ENCODE measurements at regions not wholly inside any gene's neighbourhood (a gene's known extent, or its start where the extent isn't known, plus 50 kb on each side); places are given as distances from the start of the nearest gene placed in this dataset.

- Histone ChIP-seq H3K36me3 (ENCODE audit: control insufficient read depth, insufficient read depth, low read length) (no peaks in the 10 kb centered on the region), H3K27me3 (ENCODE audit: control insufficient read depth, insufficient read depth, low read length) (no peaks in the 10 kb centered on the region), H3K4me3 (ENCODE audit: low read depth, low read length) (no peak overlapping the region)
- TF ChIP-seq CTCF (IDR thresholded peaks at IDR 0.05; ENCODE audit: insufficient read depth, low read length, poor library complexity, severe bottlenecking), result no peak
- no peak for DNase-seq (ENCODE audit: low read depth)
Observed at GRCh38 chr9:28832168-28832770, 1259.0 kb upstream of the C9orf72 start.

GRCh38 chr9:28834156-28834555 lies 1260.9 kb upstream of the C9orf72 start:
- Histone ChIP-seq H3K4me3 (ENCODE audit: low read depth, low read length) (no peak overlapping the region), H3K27me3 (ENCODE audit: control insufficient read depth, insufficient read depth, low read length) (no peaks in the 10 kb centered on the region), H3K36me3 (ENCODE audit: control insufficient read depth, insufficient read depth, low read length) (no peaks in the 10 kb centered on the region)
- TF ChIP-seq CTCF (IDR thresholded peaks at IDR 0.05; ENCODE audit: insufficient read depth, low read length, poor library complexity, severe bottlenecking), result no peak
- DNase-seq (ENCODE audit: low read depth), result no peak

GRCh38 chr9:28839778-28840430 lies 1266.6 kb upstream of the C9orf72 start:
- H3K36me3 ChIP-seq (ENCODE audit: control insufficient read depth, insufficient read depth, low read length), result no peaks in the 10 kb centered on the region
- H3K27me3 ChIP-seq (ENCODE audit: control insufficient read depth, insufficient read depth, low read length), result no peaks in the 10 kb centered on the region
- no peak for TF ChIP-seq CTCF (IDR thresholded peaks at IDR 0.05; ENCODE audit: insufficient read depth, low read length, poor library complexity, severe bottlenecking)
- DNase-seq (ENCODE audit: low read depth), result no peak
- no peak overlapping the region for H3K4me3 ChIP-seq (ENCODE audit: low read depth, low read length)

- Histone ChIP-seq H3K27me3 (ENCODE audit: control insufficient read depth, insufficient read depth, low read length) (no peaks in the 10 kb centered on the region), H3K4me3 (ENCODE audit: low read depth, low read length) (no peak overlapping the region), H3K36me3 (ENCODE audit: control insufficient read depth, insufficient read depth, low read length) (no peaks in the 10 kb centered on the region)
- TF ChIP-seq CTCF (IDR thresholded peaks at IDR 0.05; ENCODE audit: insufficient read depth, low read length, poor library complexity, severe bottlenecking), result no peak
- DNase-seq (ENCODE audit: low read depth), result no peak
Observed at GRCh38 chr9:28841775-28842174, 1268.5 kb upstream of the C9orf72 start.

GRCh38 chr9:28847331-28847730 lies 1274.0 kb upstream of the C9orf72 start:
- Histone ChIP-seq H3K4me3 (ENCODE audit: low read depth, low read length) (no peak overlapping the region), H3K36me3 (ENCODE audit: control insufficient read depth, insufficient read depth, low read length) (no peaks in the 10 kb centered on the region), H3K27me3 (ENCODE audit: control insufficient read depth, insufficient read depth, low read length) (no peaks in the 10 kb centered on the region)
- TF ChIP-seq CTCF (IDR thresholded peaks at IDR 0.05; ENCODE audit: insufficient read depth, low read length, poor library complexity, severe bottlenecking), result no peak
- no peak for DNase-seq (ENCODE audit: low read depth)

- Histone ChIP-seq H3K27me3 (ENCODE audit: control insufficient read depth, insufficient read depth, low read length) (no peaks in the 10 kb centered on the region), H3K4me3 (ENCODE audit: low read depth, low read length) (no peak overlapping the region), H3K36me3 (ENCODE audit: control insufficient read depth, insufficient read depth, low read length) (no peaks in the 10 kb centered on the region)
- no peak for DNase-seq (ENCODE audit: low read depth)
- no peak for TF ChIP-seq CTCF (IDR thresholded peaks at IDR 0.05; ENCODE audit: insufficient read depth, low read length, poor library complexity, severe bottlenecking)
Observed at GRCh38 chr9:28848671-28849070, 1275.4 kb upstream of the C9orf72 start.

All from kidney epithelial cell (primary cell).